Uterus (tissue), 2 donors: ENCODE measurements at regions not wholly inside any gene's neighbourhood (a gene's known extent, or its start where the extent isn't known, plus 50 kb on each side); places are given as distances from the start of the nearest gene placed in this dataset.

ENCODE experiments used
- POLR2A ChIP-seq, 2 donors: fragments of 450-650 bp; IDR thresholded peaks; one replicate each; pipeline ENCODE4 v1.6.1; 2016; ENCODE audit warnings: antibody characterized with exemption in 2 of 2, mild to moderate bottlenecking in 1 of 2, moderate library complexity in 1 of 2
- TF ChIP-seq, protein P1 (sequence below), 4 experiments: fragments of 200-600 bp in 2 of 4; fragments of 450-650 bp in 2 of 4; sonication (generic) in 2 of 4; IDR thresholded peaks; one replicate each; pipeline ENCODE4 v1.5.1; 2016 to 2019; ENCODE audit warnings: antibody characterized with exemption in 4 of 4, mild to moderate bottlenecking in 2 of 4, moderate library complexity in 1 of 4

DNA sequence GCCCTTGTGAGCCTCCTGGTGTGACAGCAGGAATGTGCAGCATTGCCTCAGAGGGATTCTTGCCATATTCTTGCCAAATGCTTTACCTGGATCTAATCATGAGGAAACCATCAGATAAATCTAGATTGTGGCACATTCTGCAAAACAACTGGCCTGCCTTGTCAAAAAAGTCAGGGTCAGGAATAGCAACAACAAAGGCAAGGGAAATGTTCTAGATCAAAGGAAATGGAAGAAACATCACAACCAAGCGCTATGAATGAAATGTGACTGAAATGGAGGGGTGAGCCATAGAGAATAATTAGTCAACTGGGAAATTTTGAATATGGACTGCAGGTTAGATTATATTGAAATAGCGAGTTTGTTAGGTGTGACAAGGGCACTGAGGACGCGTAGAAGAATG, 262.6 kb upstream of the CDYL start:
- TF ChIP-seq, protein P1, sequence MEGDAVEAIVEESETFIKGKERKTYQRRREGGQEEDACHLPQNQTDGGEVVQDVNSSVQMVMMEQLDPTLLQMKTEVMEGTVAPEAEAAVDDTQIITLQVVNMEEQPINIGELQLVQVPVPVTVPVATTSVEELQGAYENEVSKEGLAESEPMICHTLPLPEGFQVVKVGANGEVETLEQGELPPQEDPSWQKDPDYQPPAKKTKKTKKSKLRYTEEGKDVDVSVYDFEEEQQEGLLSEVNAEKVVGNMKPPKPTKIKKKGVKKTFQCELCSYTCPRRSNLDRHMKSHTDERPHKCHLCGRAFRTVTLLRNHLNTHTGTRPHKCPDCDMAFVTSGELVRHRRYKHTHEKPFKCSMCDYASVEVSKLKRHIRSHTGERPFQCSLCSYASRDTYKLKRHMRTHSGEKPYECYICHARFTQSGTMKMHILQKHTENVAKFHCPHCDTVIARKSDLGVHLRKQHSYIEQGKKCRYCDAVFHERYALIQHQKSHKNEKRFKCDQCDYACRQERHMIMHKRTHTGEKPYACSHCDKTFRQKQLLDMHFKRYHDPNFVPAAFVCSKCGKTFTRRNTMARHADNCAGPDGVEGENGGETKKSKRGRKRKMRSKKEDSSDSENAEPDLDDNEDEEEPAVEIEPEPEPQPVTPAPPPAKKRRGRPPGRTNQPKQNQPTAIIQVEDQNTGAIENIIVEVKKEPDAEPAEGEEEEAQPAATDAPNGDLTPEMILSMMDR (IDR thresholded peaks at IDR 0.05): no peak
- no peak for TF ChIP-seq POLR2A (IDR thresholded peaks at IDR 0.05)
